Right renal cortex interstitium (tissue), 3 donors: ENCODE measurements at regions not wholly inside any gene's neighbourhood (a gene's known extent, or its start where the extent isn't known, plus 50 kb on each side); places are given as distances from the start of the nearest gene placed in this dataset.

ENCODE experiments used
- DNase-seq, 3 donors: peaks; one replicate each; pipeline ENCODE4 v3.0.0-alpha.2; 2013; ENCODE audit warnings: low read depth in 3 of 3, low spot score in 2 of 3

DNA sequence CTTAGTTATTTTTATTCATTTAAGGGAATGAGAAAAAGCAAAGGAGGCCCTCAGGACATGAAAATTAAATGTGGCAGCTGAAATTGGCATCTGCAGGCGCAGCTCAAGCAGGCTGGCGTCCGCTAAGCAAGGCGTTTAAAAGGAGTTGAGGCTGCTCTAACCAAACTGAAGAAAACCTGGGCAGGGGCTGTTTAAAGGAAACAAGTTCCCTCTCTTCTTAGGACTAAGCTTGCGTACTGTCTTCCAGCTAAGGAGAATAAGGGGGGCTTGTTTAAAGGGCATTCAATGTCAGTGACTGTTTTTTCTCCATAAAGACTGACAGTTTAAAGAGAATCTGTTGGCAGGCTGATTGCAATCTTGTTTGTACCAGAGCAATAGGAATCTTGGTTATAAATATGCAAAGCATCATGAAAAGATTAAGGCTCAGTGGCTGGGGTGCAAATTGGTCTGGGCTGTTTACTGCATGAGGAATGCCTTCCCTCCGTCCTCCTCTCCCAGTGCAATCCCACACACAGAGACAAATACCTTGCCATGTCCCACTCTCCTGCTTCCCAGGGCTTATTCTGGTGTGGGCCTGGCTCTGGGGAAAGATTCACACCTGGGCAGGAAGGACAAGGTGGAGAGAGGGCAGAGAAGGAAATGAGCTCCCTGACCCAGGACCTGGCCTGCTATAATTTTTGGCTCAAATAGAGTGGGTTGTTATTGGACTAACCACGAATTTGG is 85.9 kb upstream of the LIFR start:
- DNase-seq, result no peak

DNA sequence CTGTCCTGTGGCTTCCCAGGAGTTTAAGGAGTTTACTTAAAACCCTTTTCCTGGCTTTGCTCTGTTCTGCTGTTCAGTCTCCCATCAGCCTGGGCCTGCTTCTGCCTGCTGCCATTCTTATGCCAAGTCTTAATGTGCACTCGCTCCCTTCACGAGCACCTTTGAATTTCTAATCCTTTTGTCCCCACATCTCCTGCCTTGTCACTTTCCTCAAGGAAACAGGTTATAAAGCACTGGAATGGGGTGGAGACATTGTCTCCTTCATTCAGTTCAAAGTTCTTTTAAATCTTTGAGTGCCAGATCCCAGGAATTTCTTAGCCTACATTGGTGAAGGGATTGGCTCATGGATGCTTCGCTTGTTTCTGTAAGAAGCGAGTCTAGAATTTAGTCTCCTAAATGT is 87.2 kb upstream of the LIFR start:
- no peak for DNase-seq

DNA sequence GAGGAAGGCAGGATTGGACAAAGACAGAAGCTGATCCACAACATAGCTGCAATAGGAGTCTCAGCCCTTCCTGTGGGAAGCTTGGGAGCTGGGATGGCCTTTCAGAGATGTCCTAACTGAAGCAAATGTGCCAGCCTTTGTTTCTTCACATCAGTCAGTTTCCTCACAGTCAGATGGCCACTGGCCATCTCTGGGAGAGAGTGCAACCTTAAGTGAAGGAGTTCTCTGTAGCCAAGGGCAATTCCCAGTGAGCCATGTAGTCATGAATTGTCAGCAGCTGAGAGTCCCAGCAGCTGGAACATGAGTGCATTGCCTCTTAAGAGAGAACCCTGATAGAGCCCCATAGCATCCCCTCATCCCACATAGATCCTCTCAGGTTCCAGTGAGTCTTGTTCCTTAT is 89.1 kb upstream of the LIFR start:
- DNase-seq, result no peak

DNA sequence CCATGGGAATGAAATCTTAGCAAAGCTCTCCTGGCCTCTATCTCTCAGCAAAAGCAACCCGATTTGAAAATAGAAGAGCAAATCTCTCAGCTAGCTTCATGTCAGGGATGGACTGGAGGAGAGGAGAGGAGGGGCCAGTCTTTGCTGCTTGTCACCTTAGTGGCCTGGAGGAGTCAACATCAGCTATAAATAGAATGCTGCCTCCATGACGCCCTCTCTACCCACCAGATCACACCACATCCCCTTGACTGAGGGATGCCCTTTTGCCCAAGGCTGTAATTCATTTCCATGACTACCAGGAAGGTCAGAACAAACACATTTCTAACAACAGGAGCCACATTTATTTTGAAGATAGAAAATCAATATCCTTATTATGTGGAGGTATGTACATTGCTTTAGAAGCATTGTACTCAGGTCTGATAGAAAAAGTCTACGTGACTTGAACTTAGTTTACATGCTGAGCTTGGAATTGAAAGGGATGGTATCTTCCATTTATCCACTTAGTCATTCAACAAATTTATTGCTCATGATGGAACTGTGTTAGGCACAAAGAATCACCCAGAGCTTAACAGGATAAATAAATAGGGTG is 92.4 kb upstream of the LIFR start:
- DNase-seq, result no peak

DNA sequence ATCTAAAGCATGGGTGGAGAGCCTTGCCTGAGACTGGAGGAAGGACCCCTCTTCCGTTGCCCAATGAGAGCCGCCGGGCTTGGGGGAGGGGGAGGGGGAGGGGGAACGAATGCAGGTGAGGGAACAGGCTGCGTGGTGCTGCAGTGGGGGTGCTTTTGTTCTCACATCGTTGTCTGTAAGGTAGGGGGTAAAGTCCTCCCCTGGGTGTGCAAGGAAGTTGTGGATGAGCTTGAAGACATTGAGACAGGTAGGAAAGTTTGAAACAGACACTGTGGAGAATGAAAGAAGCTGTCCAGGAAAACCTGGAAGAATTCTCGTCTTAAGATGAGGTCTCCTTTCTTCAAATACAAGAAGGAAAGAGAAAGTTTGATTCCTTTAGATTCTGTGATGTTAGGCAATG is 94.1 kb upstream of the LIFR start:
- no peak for DNase-seq

DNA sequence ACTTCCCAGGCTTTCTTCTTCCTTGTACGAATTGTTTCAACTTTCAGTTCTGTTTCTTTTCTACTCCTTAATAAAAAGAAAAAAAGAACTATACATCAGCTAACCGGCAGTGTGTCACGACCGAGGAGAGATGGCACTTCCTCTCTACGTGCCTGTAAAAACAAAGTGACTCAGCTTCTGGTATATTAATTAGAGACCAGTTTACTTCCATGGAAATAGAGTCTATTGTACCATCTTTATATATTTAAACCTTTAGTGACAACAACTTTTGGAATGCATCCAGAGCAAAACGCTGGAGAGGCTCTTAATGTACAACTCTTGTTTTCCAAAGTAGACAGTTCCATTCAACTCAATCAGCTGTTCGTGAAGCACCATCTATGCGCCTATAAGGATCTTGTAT is 94.5 kb upstream of the LIFR start:
- DNase-seq, result no peak

DNA sequence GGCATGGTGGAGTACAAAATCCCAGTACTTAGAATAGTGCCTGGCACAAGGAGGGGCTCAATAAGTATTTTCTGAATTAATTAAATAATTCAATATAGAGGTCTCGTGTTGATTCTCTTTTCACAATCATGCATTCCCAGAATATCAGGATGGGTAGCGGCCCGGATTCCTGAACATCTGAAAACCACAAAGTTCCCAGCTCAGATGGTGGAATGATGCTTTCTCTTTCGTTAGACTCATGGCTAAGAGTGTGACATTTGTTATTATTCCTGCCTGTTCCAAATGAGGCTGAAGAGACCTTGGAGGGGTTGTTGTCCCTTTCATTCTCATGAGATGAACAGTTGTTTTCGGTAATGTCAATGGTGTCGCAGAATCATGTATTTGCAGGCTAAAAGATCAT is 95.4 kb upstream of the LIFR start:
- DNase-seq, result no peak

DNA sequence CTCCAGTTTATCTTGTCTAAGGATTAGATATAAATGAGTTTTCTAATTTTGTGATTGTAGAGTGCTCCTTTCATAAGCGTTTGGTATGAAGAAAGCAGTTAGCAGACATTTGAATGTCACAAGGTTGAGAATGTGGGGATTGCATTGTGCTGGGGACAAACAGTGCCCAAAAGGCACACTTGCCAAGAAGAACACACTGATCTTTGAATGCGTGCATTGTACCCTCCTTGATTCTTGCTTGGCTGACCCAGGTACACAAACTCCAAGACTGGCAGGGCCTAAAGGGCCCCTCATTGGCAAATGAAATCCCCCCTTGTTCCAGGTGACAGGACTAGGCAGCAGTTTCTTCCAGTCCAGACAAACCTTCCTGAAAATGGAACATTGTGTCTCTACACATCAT is 96.9 kb upstream of the LIFR start:
- DNase-seq, result no peak

DNA sequence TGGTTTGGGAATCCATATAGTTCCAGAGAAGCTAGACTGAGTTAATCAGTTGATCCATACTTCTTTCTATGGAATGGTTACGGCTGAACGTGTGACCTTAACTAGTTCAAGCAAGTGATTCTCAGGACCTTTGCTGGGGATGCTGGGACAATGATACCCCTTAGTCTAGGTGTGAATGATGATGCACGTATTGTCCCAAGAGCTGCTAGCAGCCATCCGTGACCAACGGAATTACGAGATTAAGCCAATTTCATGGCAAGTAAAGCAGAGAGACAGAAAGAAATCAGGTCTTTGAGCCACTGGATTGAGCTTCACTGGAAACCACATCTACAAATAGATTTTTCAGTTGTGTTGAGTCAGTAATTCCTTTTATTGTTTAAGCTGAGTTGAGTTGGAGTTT is 99.2 kb upstream of the LIFR start:
- no peak for DNase-seq

DNA sequence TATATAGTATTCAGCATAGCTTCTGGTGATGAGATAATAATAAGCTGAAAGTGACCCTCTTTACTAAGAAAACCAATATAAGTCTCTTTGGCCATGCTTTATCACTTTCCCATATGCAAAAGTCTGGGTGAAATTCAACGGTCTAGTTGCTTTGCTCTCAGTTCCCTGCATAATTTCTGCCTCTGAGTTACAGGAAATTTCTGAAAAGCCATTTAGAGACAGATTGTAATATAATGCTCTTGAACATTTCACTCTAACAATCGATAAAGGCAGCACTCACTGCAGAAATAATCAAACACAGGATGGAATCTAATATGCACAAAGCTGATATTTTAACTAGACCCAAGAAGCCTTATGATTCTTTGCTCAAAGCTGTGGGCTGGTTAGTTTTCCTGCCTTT is 100.1 kb upstream of the LIFR start:
- DNase-seq, result no peak

DNA sequence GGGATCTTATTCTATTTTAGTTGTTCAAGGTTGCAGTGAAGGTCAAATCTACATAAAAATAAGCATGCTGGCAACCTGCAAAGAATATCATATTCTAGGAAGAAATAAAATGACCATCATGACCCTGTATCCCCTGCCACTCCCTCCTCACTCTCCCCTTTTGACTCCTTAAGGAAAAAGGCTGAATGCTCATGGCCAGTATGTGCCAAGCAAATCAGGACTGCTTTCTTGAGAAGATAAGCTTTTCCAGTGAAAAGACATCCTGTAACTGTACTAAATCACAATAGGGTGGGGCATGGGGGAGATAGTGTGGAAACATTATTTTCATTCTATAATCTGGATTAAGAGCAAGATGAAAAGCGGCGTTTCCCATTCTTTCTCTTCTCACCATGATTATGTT is 100.6 kb upstream of the LIFR start:
- no peak for DNase-seq

DNA sequence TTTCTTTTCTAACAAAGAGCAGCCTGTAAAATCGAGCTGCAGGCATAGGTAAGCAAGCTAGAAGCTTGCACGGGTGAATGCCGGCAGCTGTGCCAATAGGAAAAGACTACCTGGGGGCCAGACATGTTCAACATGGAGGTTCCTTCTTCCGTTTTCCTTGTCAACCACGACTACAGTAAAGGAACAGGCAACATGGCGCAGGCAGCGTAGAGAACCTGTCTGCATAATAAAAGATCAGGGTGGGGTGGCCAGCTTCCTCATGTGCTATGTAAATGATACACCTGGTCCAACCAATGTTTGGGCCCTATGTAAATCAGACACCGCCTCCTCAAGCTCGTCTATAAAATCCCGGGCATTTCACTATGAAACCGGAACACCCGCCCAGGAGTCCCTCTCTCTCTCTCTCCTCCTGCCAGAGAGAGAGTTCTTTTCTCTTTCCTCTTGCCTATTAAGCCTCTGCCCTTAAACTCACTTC is 103.8 kb upstream of the LIFR start:
- DNase-seq, result no peak

DNA sequence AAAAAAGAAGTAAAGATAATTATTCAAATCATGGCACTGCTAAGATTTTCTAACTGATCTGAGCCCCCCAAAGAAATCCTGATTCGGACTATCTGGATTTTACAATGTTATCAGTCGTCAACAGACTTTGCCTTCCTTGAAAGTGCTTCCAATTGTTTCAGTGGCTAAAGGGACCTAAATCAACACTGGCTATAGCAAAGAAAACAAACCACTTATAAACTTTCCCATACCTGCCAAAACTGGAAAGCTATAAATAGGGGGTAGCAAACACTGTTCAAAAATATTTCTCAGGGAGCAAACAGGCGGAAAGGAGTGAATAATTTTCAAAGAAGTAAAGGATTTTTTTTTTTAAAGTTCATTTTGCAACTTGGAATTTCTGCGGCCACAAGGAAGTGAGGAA is 105.6 kb upstream of the LIFR start:
- no peak for DNase-seq

DNA sequence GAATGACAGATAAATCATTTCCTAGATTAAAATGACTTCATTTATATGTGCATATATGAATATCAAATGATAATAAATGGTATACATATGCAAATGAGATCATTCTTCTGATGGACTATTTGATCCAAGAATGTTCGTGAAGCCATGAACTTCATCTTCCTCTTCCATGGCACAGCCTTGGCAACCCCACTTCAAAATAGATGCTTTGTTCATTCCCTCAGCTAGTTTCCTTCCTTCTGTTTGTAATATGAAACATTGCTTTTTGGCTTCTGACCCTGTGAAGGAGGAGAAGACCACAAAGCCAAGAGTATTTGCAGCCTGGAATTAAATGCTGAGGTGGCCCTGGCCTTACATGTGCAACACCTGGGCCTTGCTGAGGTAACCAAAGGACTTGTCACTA is 106.8 kb upstream of the LIFR start:
- no peak for DNase-seq

DNA sequence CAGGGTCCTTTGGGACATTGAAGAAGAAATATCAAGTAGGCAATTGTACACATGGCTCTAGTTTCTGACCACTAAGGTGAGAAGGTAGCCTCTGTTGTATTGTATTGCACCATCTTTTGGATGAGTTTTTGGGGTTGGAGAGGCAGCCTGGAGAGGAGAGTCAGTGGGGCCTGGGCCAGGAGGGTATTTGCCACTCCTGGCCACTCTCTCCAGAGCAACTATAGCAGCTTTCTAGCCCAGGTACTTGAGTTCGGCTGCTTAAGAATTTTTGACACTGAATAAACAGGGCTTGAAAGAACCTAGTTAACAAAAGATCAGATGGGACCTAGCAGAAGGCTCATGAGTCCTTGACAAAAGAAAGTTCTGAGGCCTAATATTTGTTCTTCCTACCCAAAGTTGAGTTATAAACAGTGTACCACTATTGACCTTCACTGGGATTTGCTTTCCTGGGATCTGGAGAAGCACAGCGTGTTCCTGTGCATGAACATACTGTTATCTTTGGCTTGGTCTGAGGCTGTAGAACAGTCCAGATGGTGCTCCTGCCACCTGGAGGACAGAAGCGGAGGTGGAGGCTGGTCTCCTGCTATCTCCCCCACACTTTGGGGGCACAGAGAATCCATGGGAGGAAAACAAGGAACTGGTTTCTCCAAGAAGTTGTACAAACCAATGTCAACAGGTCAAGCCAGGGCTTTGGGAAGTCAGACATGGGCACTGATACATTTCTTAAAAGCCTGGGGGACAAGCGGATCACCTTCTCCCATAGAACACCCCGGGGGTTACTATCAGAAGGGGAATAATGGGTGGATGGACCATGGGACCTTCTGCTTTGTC is 110.4 kb upstream of the LIFR start:
- DNase-seq, result no peak

DNA sequence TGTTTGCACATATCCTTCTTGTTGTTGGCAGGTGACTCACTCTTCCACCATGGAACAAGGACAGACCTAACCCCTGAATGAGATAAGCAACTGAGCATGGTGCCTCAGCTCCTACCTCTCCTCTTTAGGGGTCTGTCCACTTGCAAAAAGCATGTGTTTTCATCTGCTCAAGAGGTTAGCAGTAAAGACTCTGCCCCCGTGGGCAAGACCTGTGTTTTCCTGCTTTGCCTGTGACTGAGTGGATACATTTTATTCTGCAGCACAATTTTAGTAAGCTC is 111.0 kb upstream of the LIFR start:
- DNase-seq, result no peak

DNA sequence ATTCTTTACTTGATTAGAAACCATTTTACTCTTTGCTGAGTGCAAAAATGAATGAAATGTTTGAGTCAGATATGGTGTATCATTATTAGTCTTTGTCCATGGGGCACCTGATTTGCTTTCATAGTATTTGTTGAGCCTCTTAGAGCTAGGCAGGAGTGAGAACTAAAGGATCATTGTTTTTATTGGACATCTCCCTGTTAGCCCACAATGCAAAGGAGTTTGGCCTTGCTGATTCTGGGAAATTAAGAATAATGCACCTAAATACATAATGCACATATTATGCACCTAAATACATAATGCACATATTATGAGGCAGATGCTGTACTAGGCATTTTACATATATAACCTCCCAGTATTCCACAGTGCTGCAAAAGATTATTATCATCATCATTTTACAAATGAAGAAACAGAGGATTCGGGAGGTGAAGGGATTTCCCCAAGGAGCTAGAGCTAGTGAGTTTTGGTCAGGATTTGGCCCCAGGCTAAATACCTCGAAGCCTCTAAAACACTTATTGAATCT is 113.0 kb upstream of the LIFR start:
- DNase-seq, result no peak

DNA sequence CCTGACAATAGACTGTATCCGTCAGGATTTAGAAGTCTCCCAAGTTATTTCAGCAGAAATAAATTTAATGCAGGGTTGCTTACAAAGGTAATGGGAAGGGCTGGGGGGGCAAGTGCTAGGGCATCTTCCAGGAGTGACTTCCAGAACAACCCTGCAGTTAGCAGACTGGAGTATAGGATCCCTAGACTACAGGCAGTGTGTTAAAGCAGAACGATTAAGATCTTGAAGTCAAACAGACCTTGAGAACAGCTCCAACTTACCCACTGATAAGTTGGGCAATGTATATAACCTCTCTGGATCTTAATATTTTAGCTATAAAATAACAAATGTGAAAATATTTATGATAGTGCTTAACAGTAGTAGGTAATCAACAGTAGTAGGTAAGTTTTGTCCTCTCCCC is 113.6 kb upstream of the LIFR start:
- no peak for DNase-seq

DNA sequence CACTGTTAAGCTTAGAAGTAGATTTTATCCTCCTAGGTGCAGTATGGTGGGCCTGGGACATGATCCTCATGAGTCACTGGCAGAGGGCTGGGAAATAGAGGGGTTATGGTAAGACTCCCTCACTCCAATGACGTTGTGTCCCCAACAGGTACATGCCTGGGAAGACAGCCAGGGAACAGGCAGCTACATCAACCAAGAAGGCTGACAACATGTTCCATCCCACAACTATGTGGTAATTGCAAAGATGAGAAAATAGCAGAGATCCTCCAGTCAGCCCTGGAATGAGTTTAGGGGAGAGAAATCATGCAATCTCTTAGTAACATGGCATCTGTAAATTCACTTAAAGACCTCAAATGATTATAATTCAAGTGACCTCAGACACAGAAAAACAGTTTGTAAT is 114.4 kb upstream of the LIFR start:
- DNase-seq, result no peak

DNA sequence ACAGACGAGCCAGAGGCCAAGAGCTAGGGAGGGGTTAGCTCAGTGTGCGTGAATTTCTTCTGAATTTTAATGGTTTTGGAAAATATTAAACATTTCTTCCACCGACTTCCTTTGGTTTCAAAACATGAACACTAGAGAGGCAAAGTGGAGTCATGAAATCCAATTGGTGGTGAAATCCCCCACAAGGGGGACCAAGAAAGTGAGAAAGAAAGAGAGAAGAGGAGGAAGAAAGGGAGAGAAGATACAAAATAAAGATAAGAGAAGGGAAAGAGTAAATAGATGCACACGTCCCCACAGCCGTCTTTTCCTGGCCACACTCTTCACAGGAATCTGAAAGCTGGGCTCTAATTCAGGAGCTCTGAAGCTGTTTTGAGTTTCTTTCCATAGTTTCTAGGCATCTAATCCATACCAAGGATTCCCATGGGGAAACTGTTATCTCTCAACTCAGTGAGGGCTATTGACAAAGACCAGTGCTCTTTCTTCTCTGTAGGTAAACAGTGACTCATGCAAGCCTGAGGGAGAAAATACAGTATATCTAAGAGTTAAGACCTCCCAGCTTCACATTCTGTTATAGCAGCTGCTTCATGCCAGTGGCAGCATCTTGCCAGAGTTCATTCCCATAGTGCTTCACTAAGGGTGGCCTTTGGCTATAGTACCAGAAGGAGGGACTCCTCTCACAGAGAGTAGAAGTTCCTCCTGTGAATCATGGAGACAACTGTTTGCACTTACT is 115.8 kb upstream of the LIFR start:
- no peak for DNase-seq

DNA sequence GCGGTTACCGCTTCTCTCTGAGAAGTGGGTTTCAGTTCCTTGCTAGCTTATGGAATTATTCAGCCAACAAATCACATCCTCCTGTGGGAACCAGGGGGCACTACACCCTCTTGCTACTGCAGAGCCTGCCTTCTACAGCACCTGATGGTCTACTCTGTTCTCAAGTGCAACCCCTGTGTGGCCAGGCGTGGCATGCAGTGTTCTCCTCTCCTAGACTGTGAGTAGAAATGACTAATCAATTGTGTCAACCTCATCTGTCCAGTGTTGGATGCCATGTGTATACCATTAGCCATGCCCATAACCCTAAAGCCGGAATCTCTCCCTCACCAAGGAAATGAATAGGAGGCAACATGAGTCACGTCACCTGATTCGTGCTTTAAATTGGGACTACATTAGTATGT is 117.2 kb upstream of the LIFR start:
- DNase-seq, result no peak
